Ovary (tissue), 3 donors: ENCODE measurements at regions not wholly inside any gene's neighbourhood (a gene's known extent, or its start where the extent isn't known, plus 50 kb on each side); places are given as distances from the start of the nearest gene placed in this dataset.

Experiments used
- POLR2A ChIP-seq: fragments of 450-650 bp; IDR thresholded peaks from one replicate; pipeline ENCODE4 v1.6.1; 2017; ENCODE audit warnings: antibody characterized with exemption, mild to moderate bottlenecking, moderate library complexity
- TF ChIP-seq, protein P1 (sequence below), 3 donors: fragments of 450-650 bp in 2 of 3; fragments of 200-600 bp in 1 of 3; IDR thresholded peaks; one replicate each; pipeline versions ENCODE4 v1.5.1 to v1.8.0; 2016 to 2022; ENCODE audit warnings: antibody characterized with exemption in 3 of 3, mild to moderate bottlenecking in 1 of 3
- donor health status: DM: no; HTN: no; CAD: no.

- TF ChIP-seq, protein P1, sequence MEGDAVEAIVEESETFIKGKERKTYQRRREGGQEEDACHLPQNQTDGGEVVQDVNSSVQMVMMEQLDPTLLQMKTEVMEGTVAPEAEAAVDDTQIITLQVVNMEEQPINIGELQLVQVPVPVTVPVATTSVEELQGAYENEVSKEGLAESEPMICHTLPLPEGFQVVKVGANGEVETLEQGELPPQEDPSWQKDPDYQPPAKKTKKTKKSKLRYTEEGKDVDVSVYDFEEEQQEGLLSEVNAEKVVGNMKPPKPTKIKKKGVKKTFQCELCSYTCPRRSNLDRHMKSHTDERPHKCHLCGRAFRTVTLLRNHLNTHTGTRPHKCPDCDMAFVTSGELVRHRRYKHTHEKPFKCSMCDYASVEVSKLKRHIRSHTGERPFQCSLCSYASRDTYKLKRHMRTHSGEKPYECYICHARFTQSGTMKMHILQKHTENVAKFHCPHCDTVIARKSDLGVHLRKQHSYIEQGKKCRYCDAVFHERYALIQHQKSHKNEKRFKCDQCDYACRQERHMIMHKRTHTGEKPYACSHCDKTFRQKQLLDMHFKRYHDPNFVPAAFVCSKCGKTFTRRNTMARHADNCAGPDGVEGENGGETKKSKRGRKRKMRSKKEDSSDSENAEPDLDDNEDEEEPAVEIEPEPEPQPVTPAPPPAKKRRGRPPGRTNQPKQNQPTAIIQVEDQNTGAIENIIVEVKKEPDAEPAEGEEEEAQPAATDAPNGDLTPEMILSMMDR (IDR thresholded peaks at IDR 0.05) = no peak
- no peak for TF ChIP-seq POLR2A
Observed at GRCh38 chr4:29058531-29058930, 1661.6 kb upstream of the PCDH7 start.
